SU-DHL-6 (cell line): ENCODE measurements at regions not wholly inside any gene's neighbourhood (a gene's known extent, or its start where the extent isn't known, plus 50 kb on each side); places are given as distances from the start of the nearest gene placed in this dataset.

ENCODE experiments used
- EZH2phosphoT487 ChIP-seq: fragments of 200-600 bp; sonication (generic), shearing (Covaris generic); conservative IDR thresholded peaks from 2 replicates; pipeline ENCODE4 v1.6.1; 2018; ENCODE audit warnings: mild to moderate bottlenecking, antibody characterized with exemption, low read length, moderate library complexity, mixed read lengths
- TF ChIP-seq, protein P1 (sequence below): fragments of 200-600 bp; sonication (generic); IDR thresholded peaks from one replicate; pipeline ENCODE4 v1.5.1; 2017; ENCODE audit warnings: antibody characterized with exemption, mild to moderate bottlenecking, low read length, moderate library complexity; ENCODE audit not compliant: insufficient read depth, poor library complexity, severe bottlenecking

DNA sequence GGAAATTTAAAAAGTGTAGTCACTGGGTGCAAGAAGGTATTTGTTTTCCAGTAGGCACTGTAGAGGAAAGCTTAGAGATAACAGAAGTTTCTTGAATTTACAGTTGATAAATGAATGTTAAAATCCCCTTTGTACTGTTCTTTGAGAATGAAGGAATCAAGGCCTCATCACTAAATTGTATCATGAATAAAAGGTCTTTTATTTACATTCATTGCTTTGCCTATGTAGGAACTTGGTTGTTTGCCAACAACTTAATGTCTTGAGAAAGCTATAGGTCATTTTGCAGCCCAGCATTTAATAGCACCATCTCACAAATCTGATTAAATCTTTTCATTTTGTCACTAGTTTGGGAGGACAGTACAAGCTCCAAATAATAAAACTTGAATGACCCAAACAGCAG lies 213.9 kb upstream of the ITGA4 start:
- TF ChIP-seq, protein P1, sequence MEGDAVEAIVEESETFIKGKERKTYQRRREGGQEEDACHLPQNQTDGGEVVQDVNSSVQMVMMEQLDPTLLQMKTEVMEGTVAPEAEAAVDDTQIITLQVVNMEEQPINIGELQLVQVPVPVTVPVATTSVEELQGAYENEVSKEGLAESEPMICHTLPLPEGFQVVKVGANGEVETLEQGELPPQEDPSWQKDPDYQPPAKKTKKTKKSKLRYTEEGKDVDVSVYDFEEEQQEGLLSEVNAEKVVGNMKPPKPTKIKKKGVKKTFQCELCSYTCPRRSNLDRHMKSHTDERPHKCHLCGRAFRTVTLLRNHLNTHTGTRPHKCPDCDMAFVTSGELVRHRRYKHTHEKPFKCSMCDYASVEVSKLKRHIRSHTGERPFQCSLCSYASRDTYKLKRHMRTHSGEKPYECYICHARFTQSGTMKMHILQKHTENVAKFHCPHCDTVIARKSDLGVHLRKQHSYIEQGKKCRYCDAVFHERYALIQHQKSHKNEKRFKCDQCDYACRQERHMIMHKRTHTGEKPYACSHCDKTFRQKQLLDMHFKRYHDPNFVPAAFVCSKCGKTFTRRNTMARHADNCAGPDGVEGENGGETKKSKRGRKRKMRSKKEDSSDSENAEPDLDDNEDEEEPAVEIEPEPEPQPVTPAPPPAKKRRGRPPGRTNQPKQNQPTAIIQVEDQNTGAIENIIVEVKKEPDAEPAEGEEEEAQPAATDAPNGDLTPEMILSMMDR: no peak
- TF ChIP-seq EZH2phosphoT487: no peak
